ENCODE measurements at regions not wholly inside any gene's neighbourhood (a gene's known extent, or its start where the extent isn't known, plus 50 kb on each side); places are given as distances from the start of the nearest gene placed in this dataset.

DNA sequence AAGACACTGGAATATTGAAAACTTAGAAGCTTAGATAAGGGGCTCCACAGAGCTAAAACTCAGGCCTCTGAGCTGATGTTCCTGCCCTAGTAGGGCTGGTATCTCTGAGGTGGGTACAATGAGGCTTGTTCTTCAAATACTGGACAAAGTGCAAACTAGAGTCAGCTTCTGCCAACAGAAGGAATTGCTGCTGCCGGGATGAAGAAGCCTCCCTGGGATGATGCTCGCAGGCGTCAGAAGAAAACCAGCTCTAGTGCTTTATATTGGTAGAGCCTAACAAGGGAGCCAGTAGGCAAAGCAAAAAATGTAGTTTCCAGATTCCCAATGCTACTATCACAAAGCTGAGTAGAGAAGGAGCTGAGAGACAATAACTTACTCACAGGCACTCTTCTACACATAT lies 118.1 kb downstream of the FOXI3 start:
- no peak overlapping the region for H2AFZ ChIP-seq (ENCODE audit: low read length)
- WGBS, 2 experiments (ENCODE audit: extremely low coverage in 1 of 2, insufficient coverage in 1 of 2, insufficient read length in 1 of 2, insufficient replicate concordance in 2 of 2, low coverage in 1 of 2, low lambda C conversion rate in 2 of 2, missing lambda C conversion rate in 1 of 2), result 62% methylated on average over 3 of the region's 3 CpGs; no CpG with 5 or more reads in 1 of the 2 experiments

More for the DNA sequence above, 118.1 kb downstream of the FOXI3 start:
- Histone ChIP-seq H3K14ac (ENCODE audit: insufficient read length) (no peak overlapping the region), H3K56ac (replicated peaks; ENCODE audit: insufficient read length, low read depth, low read length) (no peak overlapping the region), H3K4ac (replicated peaks; ENCODE audit: insufficient read length, low read depth, low read length) (no peak overlapping the region), H3K27ac (ENCODE audit: low read depth, low read length) (no peak overlapping the region), H2AK5ac (ENCODE audit: low read depth, low read length) (no peak overlapping the region), H3K4me1 (replicated peaks in 1 of 4; ENCODE audit: control insufficient read depth in 3 of 4, insufficient read depth in 4 of 4, low read length in 3 of 4) (peaks cover 2 to 12% (median 8%) of the 10 kb centered on the region in 4 experiments; a peak in 6 of 7 replicates), H3K79me1 (ENCODE audit: low read depth, low read length) (no peaks in the 10 kb centered on the region), H2BK5ac (ENCODE audit: low read depth, low read length) (no peak overlapping the region), H3K9ac (replicated peaks in 1 of 4; ENCODE audit: extremely low read depth in 1 of 4, low read depth in 3 of 4, low read length in 3 of 4) (no peak overlapping the region), H2BK120ac (replicated peaks; ENCODE audit: low read depth, low read length) (no peak overlapping the region), H3K36me3 (ENCODE audit: control insufficient read depth in 2 of 4, insufficient read depth in 4 of 4, low read length in 3 of 4) (no peaks in the 10 kb centered on the region), H4K8ac (ENCODE audit: extremely low read depth, insufficient read depth, low read length) (no peak overlapping the region), H3K4me3 (ENCODE audit: extremely low read depth in 1 of 4, insufficient read depth in 2 of 4, low read depth in 3 of 4, low read length in 4 of 4) (no peak overlapping the region), H3K18ac (ENCODE audit: extremely low read depth, low read length) (no peak overlapping the region), H4K5ac (ENCODE audit: insufficient read length, low read depth, low read length) (no peak overlapping the region), H4K20me1 (replicated peaks in 1 of 2; ENCODE audit: control insufficient read depth in 1 of 2, insufficient read depth in 2 of 2, low read length in 2 of 2) (no peaks in the 10 kb centered on the region), H3K27me3 (replicated peaks in 1 of 4; ENCODE audit: control insufficient read depth in 3 of 4, extremely low read depth in 1 of 4, insufficient read depth in 3 of 4, low read length in 3 of 4) (no peaks in the 10 kb centered on the region), H2BK20ac (ENCODE audit: low read length) (no peak overlapping the region), H3K23ac (ENCODE audit: insufficient read length) (no peak overlapping the region), H2BK15ac (ENCODE audit: low read length) (no peak overlapping the region), H3K4me2 (ENCODE audit: insufficient read depth in 1 of 2, low read depth in 2 of 2, low read length in 2 of 2) (no peak overlapping the region), H3K23me2 (ENCODE audit: low read depth, low read length) (no peaks in the 10 kb centered on the region), H2BK12ac (ENCODE audit: low read depth, low read length) (no peak overlapping the region), H4K91ac (replicated peaks; ENCODE audit: insufficient read length, low read length) (no peak overlapping the region), H3K9me3 (ENCODE audit: insufficient read depth in 2 of 2, low read depth in 1 of 2, low read length in 1 of 2) (no peaks in the 10 kb centered on the region), H3K79me2 (ENCODE audit: control insufficient read depth in 1 of 2, insufficient read depth in 2 of 2, low read length in 2 of 2) (no peaks in the 10 kb centered on the region)
- POLR2A ChIA-PET (ENCODE audit: partially characterized antibody), result no interaction called here
- CTCF ChIA-PET (ENCODE audit: partially characterized antibody), result interaction anchor here (0.7 to 1.5 kb wide), 9 partner anchors 9 to 155 kb away, joined by 3 to 4 read pairs (median 3); no protein-coding TSS in a partner anchor
- TF ChIP-seq GABPA (IDR thresholded peaks at IDR 0.05; ENCODE audit: borderline replicate concordance, insufficient read depth, low read length), result no peak
- no peak for TF ChIP-seq FOSL1 (IDR thresholded peaks at IDR 0.05; ENCODE audit: insufficient read depth, low read depth, low read length)
- FAIRE-seq (no peak), DNase-seq (ENCODE audit: low read depth in 1 of 2, low spot score in 2 of 2) (no peak)

Measured in H1 (cell line).